HL-60 (cell line): ENCODE measurements at regions not wholly inside any gene's neighbourhood (a gene's known extent, or its start where the extent isn't known, plus 50 kb on each side); places are given as distances from the start of the nearest gene placed in this dataset.

Experiments used
- DNase-seq, 2 experiments: peaks; one replicate each; pipeline ENCODE4 v3.0.0-alpha.2; 2010 to 2020; ENCODE audit warnings: low read depth in 1 of 2, low spot score in 1 of 2
- H3K27ac ChIP-seq: fragments of 250-450 bp; sonication (Bioruptor Pico); replicated peaks from 2 replicates; pipeline ENCODE4 v1.5.1; 2020; ENCODE audit warnings: mild to moderate bottlenecking, moderate library complexity
- H3K27me3 ChIP-seq: fragments of 250-450 bp; sonication (Bioruptor Pico); 2 replicates; pipeline ENCODE4 v1.5.1; 2021; ENCODE audit warnings: mild to moderate bottlenecking, moderate library complexity; ENCODE audit not compliant: insufficient read depth, poor library complexity, severe bottlenecking
- H3K4me3 ChIP-seq: replicated peaks from 2 replicates; pipeline ENCODE4 v1.5.1; 2011; ENCODE audit warnings: mild to moderate bottlenecking, control low read depth, low read length; ENCODE audit not compliant: insufficient read depth
- GABPA ChIP-seq: IDR thresholded peaks from 2 replicates; pipeline ENCODE4 v1.6.1; 2012; ENCODE audit warnings: low read depth
- POLR2AphosphoS5 ChIP-seq: IDR thresholded peaks from 2 replicates; pipeline ENCODE4 v1.6.1; 2012; ENCODE audit warnings: low read depth
- SPI1 ChIP-seq: IDR thresholded peaks from 2 replicates; pipeline ENCODE4 v1.6.1; 2012; ENCODE audit warnings: low read depth, mild to moderate bottlenecking, borderline replicate concordance
- TF ChIP-seq, protein P1 (sequence below): IDR thresholded peaks from one replicate; pipeline ENCODE4 v1.5.1; 2011; ENCODE audit warnings: low read length, control low read depth, inconsistent platforms; ENCODE audit not compliant: insufficient read depth
- TF ChIP-seq, protein P2 (sequence below): IDR thresholded peaks from 2 replicates; pipeline ENCODE4 v1.6.1; 2012; ENCODE audit warnings: low read depth; ENCODE audit not compliant: insufficient replicate concordance

DNA sequence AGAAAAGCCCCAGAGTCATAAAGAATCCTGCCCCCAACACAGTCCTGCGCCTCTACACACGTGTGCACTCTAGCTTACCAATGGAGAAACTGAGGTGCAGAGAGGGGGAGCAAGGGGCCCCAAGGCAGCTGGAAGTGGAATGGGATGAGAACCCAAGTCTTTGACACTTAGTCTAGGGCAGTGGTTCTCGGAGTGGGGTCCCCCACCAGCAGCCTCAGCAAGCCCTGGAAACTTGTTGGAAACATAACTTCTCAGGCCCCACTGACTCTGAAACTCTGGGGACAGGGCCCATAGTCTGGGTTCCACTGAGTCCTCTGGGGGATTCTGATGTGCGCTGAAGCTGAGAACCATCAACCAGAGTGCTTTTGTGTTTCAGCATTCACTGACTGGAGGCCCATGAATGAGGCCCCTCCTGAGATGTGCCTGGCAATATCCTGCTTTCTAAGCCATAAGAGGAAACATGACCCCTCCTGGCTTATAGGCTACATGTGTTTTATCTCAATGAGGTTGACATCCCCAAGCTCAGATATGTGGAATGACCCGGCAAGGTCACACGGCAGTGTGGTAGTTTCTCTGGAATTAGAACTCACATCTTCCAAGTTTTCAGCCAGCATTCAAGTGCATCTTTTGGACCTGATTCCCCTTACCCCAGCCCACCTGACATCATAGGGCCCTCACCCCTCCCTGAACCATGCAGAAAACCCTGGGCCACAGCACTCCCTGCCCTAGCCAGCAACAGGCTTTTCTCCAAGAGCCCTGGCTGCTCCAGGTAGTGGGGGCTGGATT is 147.3 kb upstream of the PCBD1 start:
- DNase-seq = no peak
- Histone ChIP-seq H3K4me3 (no peak overlapping the region), H3K27ac (no peak overlapping the region), H3K27me3 (no peaks in the 10 kb centered on the region)
- TF ChIP-seq POLR2AphosphoS5 (no peak), GABPA (no peak), SPI1 (no peak)
- TF ChIP-seq, protein P1, sequence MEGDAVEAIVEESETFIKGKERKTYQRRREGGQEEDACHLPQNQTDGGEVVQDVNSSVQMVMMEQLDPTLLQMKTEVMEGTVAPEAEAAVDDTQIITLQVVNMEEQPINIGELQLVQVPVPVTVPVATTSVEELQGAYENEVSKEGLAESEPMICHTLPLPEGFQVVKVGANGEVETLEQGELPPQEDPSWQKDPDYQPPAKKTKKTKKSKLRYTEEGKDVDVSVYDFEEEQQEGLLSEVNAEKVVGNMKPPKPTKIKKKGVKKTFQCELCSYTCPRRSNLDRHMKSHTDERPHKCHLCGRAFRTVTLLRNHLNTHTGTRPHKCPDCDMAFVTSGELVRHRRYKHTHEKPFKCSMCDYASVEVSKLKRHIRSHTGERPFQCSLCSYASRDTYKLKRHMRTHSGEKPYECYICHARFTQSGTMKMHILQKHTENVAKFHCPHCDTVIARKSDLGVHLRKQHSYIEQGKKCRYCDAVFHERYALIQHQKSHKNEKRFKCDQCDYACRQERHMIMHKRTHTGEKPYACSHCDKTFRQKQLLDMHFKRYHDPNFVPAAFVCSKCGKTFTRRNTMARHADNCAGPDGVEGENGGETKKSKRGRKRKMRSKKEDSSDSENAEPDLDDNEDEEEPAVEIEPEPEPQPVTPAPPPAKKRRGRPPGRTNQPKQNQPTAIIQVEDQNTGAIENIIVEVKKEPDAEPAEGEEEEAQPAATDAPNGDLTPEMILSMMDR = no peak
- TF ChIP-seq, protein P2, sequence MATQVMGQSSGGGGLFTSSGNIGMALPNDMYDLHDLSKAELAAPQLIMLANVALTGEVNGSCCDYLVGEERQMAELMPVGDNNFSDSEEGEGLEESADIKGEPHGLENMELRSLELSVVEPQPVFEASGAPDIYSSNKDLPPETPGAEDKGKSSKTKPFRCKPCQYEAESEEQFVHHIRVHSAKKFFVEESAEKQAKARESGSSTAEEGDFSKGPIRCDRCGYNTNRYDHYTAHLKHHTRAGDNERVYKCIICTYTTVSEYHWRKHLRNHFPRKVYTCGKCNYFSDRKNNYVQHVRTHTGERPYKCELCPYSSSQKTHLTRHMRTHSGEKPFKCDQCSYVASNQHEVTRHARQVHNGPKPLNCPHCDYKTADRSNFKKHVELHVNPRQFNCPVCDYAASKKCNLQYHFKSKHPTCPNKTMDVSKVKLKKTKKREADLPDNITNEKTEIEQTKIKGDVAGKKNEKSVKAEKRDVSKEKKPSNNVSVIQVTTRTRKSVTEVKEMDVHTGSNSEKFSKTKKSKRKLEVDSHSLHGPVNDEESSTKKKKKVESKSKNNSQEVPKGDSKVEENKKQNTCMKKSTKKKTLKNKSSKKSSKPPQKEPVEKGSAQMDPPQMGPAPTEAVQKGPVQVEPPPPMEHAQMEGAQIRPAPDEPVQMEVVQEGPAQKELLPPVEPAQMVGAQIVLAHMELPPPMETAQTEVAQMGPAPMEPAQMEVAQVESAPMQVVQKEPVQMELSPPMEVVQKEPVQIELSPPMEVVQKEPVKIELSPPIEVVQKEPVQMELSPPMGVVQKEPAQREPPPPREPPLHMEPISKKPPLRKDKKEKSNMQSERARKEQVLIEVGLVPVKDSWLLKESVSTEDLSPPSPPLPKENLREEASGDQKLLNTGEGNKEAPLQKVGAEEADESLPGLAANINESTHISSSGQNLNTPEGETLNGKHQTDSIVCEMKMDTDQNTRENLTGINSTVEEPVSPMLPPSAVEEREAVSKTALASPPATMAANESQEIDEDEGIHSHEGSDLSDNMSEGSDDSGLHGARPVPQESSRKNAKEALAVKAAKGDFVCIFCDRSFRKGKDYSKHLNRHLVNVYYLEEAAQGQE = no peak

DNA sequence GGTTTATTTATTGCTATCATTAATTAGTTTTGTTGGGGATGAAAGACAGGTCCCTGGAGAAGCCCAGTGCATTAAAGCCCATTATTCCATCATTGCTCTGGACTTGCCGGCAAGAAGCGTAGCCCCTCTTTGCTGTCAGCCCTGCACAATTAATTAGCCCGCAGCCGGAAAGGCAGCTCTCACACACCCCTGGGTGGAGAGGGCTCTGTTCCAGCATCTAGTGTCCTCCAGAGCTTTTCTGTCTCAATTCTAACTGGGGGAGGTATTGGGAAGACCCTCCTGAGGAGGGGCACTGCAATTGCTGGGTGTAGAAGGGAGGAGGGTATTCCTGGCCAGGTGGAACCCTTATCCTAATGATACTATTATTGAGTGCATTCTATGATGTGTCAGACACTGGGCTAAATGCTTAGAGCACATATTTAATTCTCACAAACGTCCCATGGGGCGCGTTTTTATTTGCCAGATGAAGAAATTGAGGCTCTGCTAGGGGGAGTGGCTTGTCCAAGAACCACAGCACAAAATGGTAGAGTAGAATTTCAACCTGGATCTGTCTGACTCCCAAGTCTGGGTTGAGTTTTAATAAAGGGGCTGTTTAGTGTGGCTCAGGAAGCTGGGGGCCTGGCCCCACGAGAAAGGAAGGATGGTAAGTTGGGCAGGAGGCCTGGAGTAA is 148.1 kb upstream of the PCBD1 start:
- DNase-seq = no peak
- no peaks in the 10 kb centered on the region for H3K27me3 ChIP-seq
- no peak overlapping the region for H3K27ac ChIP-seq
- H3K4me3 ChIP-seq = no peak overlapping the region
- TF ChIP-seq POLR2AphosphoS5 = no peak
- no peak for TF ChIP-seq SPI1
- TF ChIP-seq, protein P1 = no peak
- no peak for TF ChIP-seq GABPA
- TF ChIP-seq, protein P2 = no peak

DNA sequence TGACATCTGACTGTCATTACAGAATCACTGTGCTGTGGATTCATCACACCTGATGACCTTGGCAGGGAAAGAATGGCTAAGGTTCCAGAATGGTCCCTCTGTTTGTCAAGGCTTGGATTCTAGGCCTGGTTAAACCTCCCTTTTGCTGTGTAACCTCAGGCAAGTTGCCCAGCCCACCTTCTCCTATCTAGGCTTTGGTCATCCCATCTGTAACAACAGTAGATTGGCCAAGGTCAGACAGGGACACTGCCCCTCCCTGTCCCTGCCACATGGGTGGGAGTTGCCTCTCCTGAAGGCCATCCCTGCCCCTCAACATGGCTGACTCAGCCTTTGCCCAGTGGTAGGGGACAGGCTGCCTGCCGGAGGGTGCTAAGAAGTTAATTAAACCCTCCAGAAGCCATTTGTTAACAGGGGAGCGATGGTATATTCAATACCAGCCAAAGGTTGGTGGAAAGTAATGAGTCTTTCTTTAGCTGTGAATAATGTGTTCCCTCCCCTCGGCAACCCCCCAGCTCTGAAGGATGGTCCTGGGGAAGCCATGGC is 149.8 kb upstream of the PCBD1 start:
- no peaks in the 10 kb centered on the region for H3K27me3 ChIP-seq
- DNase-seq = no peak
- no peak overlapping the region for H3K4me3 ChIP-seq
- TF ChIP-seq, protein P1 = no peak
- no peak for TF ChIP-seq SPI1
- TF ChIP-seq POLR2AphosphoS5 = no peak
- TF ChIP-seq, protein P2 = no peak
- no peak overlapping the region for H3K27ac ChIP-seq
